Erythroblast (primary cell): ENCODE measurements at regions not wholly inside any gene's neighbourhood (a gene's known extent, or its start where the extent isn't known, plus 50 kb on each side); places are given as distances from the start of the nearest gene placed in this dataset.

Experiments
- GATA1 ChIP-seq: IDR thresholded peaks from 2 replicates; pipeline ENCODE4 v1.6.1; 2011; ENCODE audit warnings: low read depth, mild to moderate bottlenecking, control low read depth, low read length, moderate library complexity
- POLR2A ChIP-seq: IDR thresholded peaks from 2 replicates; pipeline ENCODE4 v1.6.1; 2011; ENCODE audit warnings: mild to moderate bottlenecking, low read length

DNA sequence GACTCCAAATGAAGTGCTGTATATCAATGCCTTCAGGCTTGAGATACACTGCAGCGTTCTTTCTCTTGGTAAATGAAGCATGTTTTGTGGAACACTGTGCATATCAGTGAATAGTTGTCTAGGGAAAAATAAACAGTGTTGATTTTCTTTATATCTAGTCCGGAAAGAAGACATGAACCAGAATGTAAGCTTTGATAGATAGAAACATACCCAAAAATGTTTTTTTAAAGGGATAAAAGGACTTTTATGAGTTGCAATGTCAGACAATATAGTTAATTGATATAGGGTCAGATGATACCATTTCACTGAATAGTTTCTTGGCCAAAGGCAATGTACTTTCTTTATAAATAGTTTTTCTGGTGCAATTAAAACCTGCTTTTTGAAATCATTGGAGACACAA is 1037.8 kb downstream of the OTOL1 start:
- TF ChIP-seq POLR2A (no peak), GATA1 (no peak)
